ENCODE measurements at regions not wholly inside any gene's neighbourhood (a gene's known extent, or its start where the extent isn't known, plus 50 kb on each side); places are given as distances from the start of the nearest gene placed in this dataset.

DNA sequence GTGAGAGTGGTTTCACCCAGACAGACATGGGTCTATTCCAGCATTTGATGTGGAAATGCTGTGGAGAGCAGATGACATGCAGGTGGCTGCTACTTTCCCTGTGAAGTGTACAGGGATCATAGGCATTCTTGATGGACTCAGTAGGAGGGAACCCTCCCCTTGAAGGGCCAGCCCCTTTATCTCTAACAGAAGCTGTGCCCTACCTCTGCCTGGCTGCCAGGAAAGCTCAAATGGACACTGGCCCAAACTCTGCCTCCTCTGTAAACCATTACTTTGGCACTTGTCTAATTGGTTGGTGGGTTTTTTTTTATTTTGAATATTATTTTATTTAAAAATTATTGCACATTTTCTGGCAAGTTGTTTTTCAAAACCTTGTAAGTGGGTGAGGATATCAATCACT lies 106.7 kb upstream of the GGTLC1 start:
- TF ChIP-seq, protein P1, sequence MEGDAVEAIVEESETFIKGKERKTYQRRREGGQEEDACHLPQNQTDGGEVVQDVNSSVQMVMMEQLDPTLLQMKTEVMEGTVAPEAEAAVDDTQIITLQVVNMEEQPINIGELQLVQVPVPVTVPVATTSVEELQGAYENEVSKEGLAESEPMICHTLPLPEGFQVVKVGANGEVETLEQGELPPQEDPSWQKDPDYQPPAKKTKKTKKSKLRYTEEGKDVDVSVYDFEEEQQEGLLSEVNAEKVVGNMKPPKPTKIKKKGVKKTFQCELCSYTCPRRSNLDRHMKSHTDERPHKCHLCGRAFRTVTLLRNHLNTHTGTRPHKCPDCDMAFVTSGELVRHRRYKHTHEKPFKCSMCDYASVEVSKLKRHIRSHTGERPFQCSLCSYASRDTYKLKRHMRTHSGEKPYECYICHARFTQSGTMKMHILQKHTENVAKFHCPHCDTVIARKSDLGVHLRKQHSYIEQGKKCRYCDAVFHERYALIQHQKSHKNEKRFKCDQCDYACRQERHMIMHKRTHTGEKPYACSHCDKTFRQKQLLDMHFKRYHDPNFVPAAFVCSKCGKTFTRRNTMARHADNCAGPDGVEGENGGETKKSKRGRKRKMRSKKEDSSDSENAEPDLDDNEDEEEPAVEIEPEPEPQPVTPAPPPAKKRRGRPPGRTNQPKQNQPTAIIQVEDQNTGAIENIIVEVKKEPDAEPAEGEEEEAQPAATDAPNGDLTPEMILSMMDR (conservative IDR thresholded peaks at IDR 0.05; ENCODE audit: low read depth, low read length), result no peak
- no peak for DNase-seq (ENCODE audit: low read depth)
- H3K4me3 ChIP-seq (ENCODE audit: low read length), result no peak overlapping the region

DNA sequence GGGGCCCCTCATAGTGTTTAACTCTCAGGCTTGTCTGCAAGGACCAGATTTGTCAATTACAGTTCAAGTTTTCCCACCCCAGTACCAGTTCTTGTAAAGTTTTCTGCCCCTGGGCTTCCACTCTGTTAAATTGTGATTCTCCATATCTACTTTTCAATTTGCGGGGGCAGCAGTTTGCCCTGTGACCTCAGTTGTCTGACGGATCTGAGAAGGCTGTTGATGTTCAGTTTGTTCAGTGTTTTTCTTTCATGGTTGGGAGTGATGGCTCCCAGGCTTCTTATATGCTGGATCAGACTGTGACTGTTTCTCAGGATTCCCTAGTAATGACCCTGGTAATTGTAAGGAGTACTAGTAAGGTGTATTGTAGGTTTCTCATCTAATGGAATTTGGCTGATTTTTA lies 101.0 kb upstream of the GGTLC1 start:
- DNase-seq (ENCODE audit: low read depth), result no peak
- TF ChIP-seq, protein P1 (conservative IDR thresholded peaks at IDR 0.05; ENCODE audit: low read depth, low read length), result no peak
- H3K4me3 ChIP-seq (ENCODE audit: low read length), result no peak overlapping the region

DNA sequence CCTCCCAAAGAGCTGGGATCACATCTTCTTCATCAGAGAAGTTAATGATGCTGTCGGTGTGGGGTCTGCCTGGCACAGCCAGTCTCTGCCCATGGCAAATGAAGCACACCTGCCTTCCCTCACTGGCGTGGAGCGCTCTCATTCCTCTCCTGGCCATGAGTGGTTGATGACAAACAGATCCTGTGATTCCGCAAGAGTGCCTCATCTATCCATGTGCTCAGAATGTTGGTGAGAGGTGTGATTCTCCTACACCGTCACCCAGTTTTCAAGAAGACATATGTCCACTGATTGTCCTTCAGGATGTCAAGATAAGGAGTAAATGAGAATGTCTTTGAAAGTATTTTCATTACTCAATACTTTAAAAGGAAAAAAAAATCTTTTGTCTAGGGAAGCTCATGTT lies 97.5 kb upstream of the GGTLC1 start:
- no peak overlapping the region for H3K4me3 ChIP-seq (ENCODE audit: low read length)
- TF ChIP-seq, protein P1 (conservative IDR thresholded peaks at IDR 0.05; ENCODE audit: low read depth, low read length), result no peak
- no peak for DNase-seq (ENCODE audit: low read depth)

DNA sequence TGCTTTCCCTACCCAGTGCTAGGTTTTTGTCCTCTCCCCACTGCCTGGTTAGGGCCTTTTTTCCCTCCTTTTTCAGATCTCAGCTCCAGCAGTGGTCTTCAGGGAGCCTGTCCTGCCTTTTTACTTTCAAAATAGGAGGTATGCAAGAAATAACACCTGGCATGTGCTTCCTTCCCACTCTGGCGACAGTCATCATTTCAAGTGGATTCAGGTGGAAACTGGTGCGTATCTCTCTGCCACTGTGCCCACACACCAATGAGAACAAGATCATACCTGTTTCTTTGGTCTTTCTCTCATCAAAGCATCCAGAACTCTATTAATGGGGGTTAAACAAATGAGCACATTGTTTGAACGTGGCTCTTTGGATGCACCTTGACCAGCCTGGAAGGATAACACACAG lies 95.7 kb upstream of the GGTLC1 start:
- no peak overlapping the region for H3K4me3 ChIP-seq (ENCODE audit: low read length)
- TF ChIP-seq, protein P1 (conservative IDR thresholded peaks at IDR 0.05; ENCODE audit: low read depth, low read length), result no peak
- DNase-seq (ENCODE audit: low read depth), result no peak

DNA sequence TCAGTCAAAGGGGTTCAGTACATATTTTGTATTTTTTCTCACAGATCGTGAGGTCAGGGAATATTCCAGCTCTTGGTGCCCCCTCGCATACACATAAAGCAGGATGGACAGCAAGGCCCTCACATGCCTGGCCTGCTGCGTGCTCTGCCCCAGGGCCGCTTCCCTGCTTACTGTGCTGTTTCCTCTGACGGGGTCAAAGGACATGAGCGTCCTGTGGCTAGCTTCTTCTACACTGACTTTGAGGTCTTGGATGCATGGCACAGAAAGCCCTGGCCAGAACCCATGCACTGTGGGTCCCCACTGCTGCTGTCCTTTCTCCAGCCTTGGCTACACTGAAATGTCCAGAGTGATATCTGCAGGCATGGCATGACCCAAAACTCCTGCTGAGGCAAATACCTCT lies 92.5 kb upstream of the GGTLC1 start:
- H3K4me3 ChIP-seq (ENCODE audit: low read length), result no peak overlapping the region
- TF ChIP-seq, protein P1 (conservative IDR thresholded peaks at IDR 0.05; ENCODE audit: low read depth, low read length), result no peak
- DNase-seq (ENCODE audit: low read depth), result no peak

DNA sequence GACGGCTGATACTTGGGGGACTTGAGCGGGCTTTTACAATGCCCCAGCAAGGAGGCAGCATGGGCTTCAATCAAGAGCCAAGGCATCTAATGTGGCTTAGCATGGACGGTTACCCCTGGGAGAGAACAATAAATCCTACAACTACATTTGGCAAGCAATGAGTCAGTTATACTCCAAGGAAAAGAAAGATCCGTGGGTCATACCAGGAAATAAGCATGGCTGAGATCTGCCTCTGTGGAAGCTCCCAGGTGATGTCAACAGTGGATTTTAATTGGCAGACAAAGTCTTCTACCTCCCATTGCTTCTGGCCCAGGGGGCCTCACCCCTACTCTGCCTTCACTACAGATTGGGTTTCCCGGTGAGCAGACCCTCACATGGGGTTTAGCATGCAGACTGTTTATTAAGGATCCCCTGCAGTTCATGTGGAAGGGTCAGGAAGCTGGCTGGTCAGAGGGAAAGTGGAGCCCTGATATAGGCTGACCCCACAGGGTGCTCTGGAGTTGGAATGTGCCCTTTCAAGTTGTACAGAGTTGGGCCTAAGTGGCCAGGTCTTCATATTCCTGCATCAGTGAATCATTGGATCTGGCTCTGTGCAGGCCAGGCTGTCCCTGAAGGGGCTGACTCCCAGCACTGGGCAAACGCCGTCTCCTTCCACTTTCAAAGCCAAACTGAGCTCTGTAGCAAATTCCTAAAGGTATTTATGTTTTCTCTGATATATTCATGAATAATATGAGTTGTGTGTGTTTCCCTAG lies 91.3 kb upstream of the GGTLC1 start:
- no peak overlapping the region for H3K4me3 ChIP-seq (ENCODE audit: low read length)
- DNase-seq (ENCODE audit: low read depth), result no peak
- TF ChIP-seq, protein P1 (conservative IDR thresholded peaks at IDR 0.05; ENCODE audit: low read depth, low read length), result no peak

DNA sequence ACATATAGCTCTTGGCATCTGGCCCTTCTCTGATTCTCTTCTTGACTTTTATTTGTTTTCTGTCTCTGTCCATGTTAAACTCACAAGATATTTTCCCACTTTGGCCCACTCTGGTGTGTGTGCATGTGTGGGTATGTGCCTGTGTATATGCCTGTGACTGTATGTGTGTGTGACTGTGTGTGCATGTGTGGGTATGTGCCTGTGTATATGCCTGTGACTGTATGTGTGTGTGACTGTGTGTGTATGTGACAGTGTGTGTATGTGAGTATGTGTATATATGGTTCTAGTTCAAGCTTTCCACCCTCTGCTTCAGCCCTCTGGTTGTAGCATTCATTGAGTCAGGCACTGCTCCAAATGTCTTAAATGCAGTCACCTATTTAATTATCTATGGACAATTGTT lies 88.6 kb upstream of the GGTLC1 start:
- DNase-seq (ENCODE audit: low read depth), result no peak
- no peak overlapping the region for H3K4me3 ChIP-seq (ENCODE audit: low read length)
- TF ChIP-seq, protein P1 (conservative IDR thresholded peaks at IDR 0.05; ENCODE audit: low read depth, low read length), result no peak

Measured in retinal pigment epithelial cell (primary cell).